Nephron progenitor cell (in vitro differentiated cells): ENCODE measurements at regions not wholly inside any gene's neighbourhood (a gene's known extent, or its start where the extent isn't known, plus 50 kb on each side); places are given as distances from the start of the nearest gene placed in this dataset.

Experiments used
- DNase-seq: peaks from one replicate; pipeline ENCODE4 v3.0.0; 2021
- H3K27ac Mint-ChIP-seq: 2 replicates; pipeline ENCODE4 v1.8.0; 2021; ENCODE audit warnings: mild to moderate bottlenecking, moderate library complexity, mixed read lengths
- H3K27me3 Mint-ChIP-seq: 2 replicates; pipeline ENCODE4 v1.8.0; 2021; ENCODE audit warnings: mild to moderate bottlenecking, low read depth, mixed read lengths; ENCODE audit not compliant: poor library complexity
- H3K36me3 Mint-ChIP-seq: 2 replicates; pipeline ENCODE4 v1.8.0; 2021; ENCODE audit warnings: low read depth, mixed read lengths
- H3K4me1 Mint-ChIP-seq: 2 replicates; pipeline ENCODE4 v1.8.0; 2021; ENCODE audit warnings: mixed read lengths
- H3K4me3 Mint-ChIP-seq: 2 replicates; pipeline ENCODE4 v1.8.0; 2021; ENCODE audit warnings: mild to moderate bottlenecking, moderate library complexity, mixed read lengths
- H3K9me3 Mint-ChIP-seq: 2 replicates; pipeline ENCODE4 v1.8.0; 2021; ENCODE audit warnings: mild to moderate bottlenecking, moderate library complexity, mixed read lengths
- CTCF ChIP-seq: fragments of 200-600 bp; sonication (generic); IDR thresholded peaks from 2 replicates; pipeline ENCODE4 v1.5.0; 2021; ENCODE audit warnings: antibody characterized with exemption

- Mint-ChIP-seq H3K27me3 (no peaks in the 10 kb centered on the region), H3K4me3 (no peak overlapping the region), H3K36me3 (no peaks in the 10 kb centered on the region), H3K9me3 (no peaks in the 10 kb centered on the region), H3K27ac (no peak overlapping the region), H3K4me1 (no peaks in the 10 kb centered on the region)
- no peak for TF ChIP-seq CTCF
- no peak for DNase-seq
These were observed 223.2 kb upstream of the PIK3C3 start for GRCh38 chr18:41731884-41732283.

GRCh38 chr18:41724195-41724594, 230.8 kb upstream of the PIK3C3 start:
- no peaks in the 10 kb centered on the region for H3K36me3 Mint-ChIP-seq

GRCh38 chr18:41721103-41721790, 233.8 kb upstream of the PIK3C3 start:
- Mint-ChIP-seq H3K4me3 (no peak overlapping the region), H3K4me1 (peaks cover 5% of the 10 kb centered on the region), H3K36me3 (no peaks in the 10 kb centered on the region), H3K9me3 (no peaks in the 10 kb centered on the region), H3K27me3 (no peaks in the 10 kb centered on the region), H3K27ac (no peak overlapping the region)
- no peak for DNase-seq
- TF ChIP-seq CTCF = no peak

More at GRCh38 chr18:41724195-41724594, 230.8 kb upstream of the PIK3C3 start:
- H3K4me1 Mint-ChIP-seq = peaks cover 5% of the 10 kb centered on the region
- H3K4me3 Mint-ChIP-seq = no peak overlapping the region
- DNase-seq = no peak
- TF ChIP-seq CTCF = no peak
- no peak overlapping the region for H3K27ac Mint-ChIP-seq
- no peaks in the 10 kb centered on the region for H3K9me3 Mint-ChIP-seq
- H3K27me3 Mint-ChIP-seq = no peaks in the 10 kb centered on the region

- H3K4me1 Mint-ChIP-seq = peaks cover 5% of the 10 kb centered on the region
- no peak for DNase-seq
- no peaks in the 10 kb centered on the region for H3K36me3 Mint-ChIP-seq
- no peaks in the 10 kb centered on the region for H3K27me3 Mint-ChIP-seq
- no peaks in the 10 kb centered on the region for H3K9me3 Mint-ChIP-seq
- no peak overlapping the region for H3K27ac Mint-ChIP-seq
- no peak for TF ChIP-seq CTCF
- H3K4me3 Mint-ChIP-seq = no peak overlapping the region
These were observed 234.8 kb upstream of the PIK3C3 start for GRCh38 chr18:41720226-41720625.

GRCh38 chr18:41719808-41720207, 235.2 kb upstream of the PIK3C3 start:
- TF ChIP-seq CTCF = no peak
- no peaks in the 10 kb centered on the region for H3K36me3 Mint-ChIP-seq
- H3K27me3 Mint-ChIP-seq = no peaks in the 10 kb centered on the region
- H3K27ac Mint-ChIP-seq = no peak overlapping the region
- H3K4me1 Mint-ChIP-seq = peaks cover 5% of the 10 kb centered on the region
- no peak overlapping the region for H3K4me3 Mint-ChIP-seq
- no peak for DNase-seq
- H3K9me3 Mint-ChIP-seq = no peaks in the 10 kb centered on the region

GRCh38 chr18:41714872-41715271, 240.2 kb upstream of the PIK3C3 start:
- peaks cover 7% of the 10 kb centered on the region for H3K4me1 Mint-ChIP-seq
- H3K27ac Mint-ChIP-seq = no peak overlapping the region
- H3K36me3 Mint-ChIP-seq = no peaks in the 10 kb centered on the region
- no peak for TF ChIP-seq CTCF
- H3K9me3 Mint-ChIP-seq = no peaks in the 10 kb centered on the region
- no peak for DNase-seq
- no peak overlapping the region for H3K4me3 Mint-ChIP-seq
- no peaks in the 10 kb centered on the region for H3K27me3 Mint-ChIP-seq
